Adrenal gland (tissue), 5 donors: ENCODE measurements at regions not wholly inside any gene's neighbourhood (a gene's known extent, or its start where the extent isn't known, plus 50 kb on each side); places are given as distances from the start of the nearest gene placed in this dataset.

Experiments
- CTCF ChIP-seq, 6 experiments: fragments of 450-650 bp in 4 of 6; fragments of 200-600 bp in 2 of 6; sonication (generic) in 1 of 6; IDR thresholded peaks; 1 replicate in 5 of 6; 2 replicates in 1 of 6; pipeline versions ENCODE4 v1.5.1 to v1.8.0; 2016 to 2021; ENCODE audit warnings: antibody characterized with exemption in 6 of 6, mild to moderate bottlenecking in 2 of 6, moderate library complexity in 1 of 6
- POLR2A ChIP-seq, 2 donors: fragments of 450-650 bp; IDR thresholded peaks; one replicate each; pipeline ENCODE4 v1.6.1; 2017; ENCODE audit warnings: antibody characterized with exemption in 2 of 2, mild to moderate bottlenecking in 2 of 2, moderate library complexity in 1 of 2
- donor health status: DM: no; HTN: no; CAD: no.

- TF ChIP-seq CTCF (IDR thresholded peaks at IDR 0.05) = no peak
- no peak for TF ChIP-seq POLR2A (IDR thresholded peaks at IDR 0.05)
Measured at GRCh38 chr14:101360054-101360911, 201.0 kb upstream of the DIO3 start.
